Natural killer cell (primary cell): ENCODE measurements at regions not wholly inside any gene's neighbourhood (a gene's known extent, or its start where the extent isn't known, plus 50 kb on each side); places are given as distances from the start of the nearest gene placed in this dataset.

Experiments used
- ATAC-seq, 3 donors: fragments of 150-1000 bp in 2 of 3; fragments of 200-7000 bp in 1 of 3; cut with Tn5 transposase; 1 replicate in 1 of 3; 2 replicates in 2 of 3; pipeline ENCODE4 v1.10.0; 2021; ENCODE audit warnings: mild to moderate bottlenecking in 2 of 3, moderate library complexity in 2 of 3
- DNase-seq, 2 donors: peaks; one replicate each; pipeline versions ENCODE4 v3.0.0 to v3.0.0-alpha.2; 2013 to 2021; ENCODE audit warnings: mixed read lengths in 1 of 2
- H3K27ac ChIP-seq: one replicate; pipeline ENCODE4 v1.5.1; 2013; ENCODE audit warnings: mild to moderate bottlenecking, low read length
- H3K27me3 ChIP-seq: one replicate; pipeline ENCODE4 v1.6.1; 2013; ENCODE audit warnings: low read length; ENCODE audit not compliant: control insufficient read depth, insufficient read depth
- H3K36me3 ChIP-seq: one replicate; pipeline ENCODE4 v1.6.1; 2013; ENCODE audit warnings: low read length; ENCODE audit not compliant: control insufficient read depth, insufficient read depth
- H3K4me1 ChIP-seq: one replicate; pipeline ENCODE4 v1.6.1; 2013; ENCODE audit warnings: low read length; ENCODE audit not compliant: control insufficient read depth, insufficient read depth
- H3K4me3 ChIP-seq: one replicate; pipeline ENCODE4 v1.5.1; 2013; ENCODE audit warnings: low read length
- H3K9me3 ChIP-seq: one replicate; pipeline ENCODE4 v1.6.1; 2013; ENCODE audit warnings: low read length; ENCODE audit not compliant: control insufficient read depth, insufficient read depth
- H3K27ac Mint-ChIP-seq, 2 donors: one replicate each; pipeline ENCODE4 v1.8.0; 2022; ENCODE audit warnings: mild to moderate bottlenecking in 2 of 2, mixed read lengths in 2 of 2, moderate library complexity in 1 of 2
- H3K27me3 Mint-ChIP-seq, 2 donors: one replicate each; pipeline ENCODE4 v1.8.0; 2022; ENCODE audit warnings: low read depth in 2 of 2, mixed read lengths in 2 of 2
- H3K36me3 Mint-ChIP-seq: one replicate; pipeline ENCODE4 v1.8.0; 2022; ENCODE audit warnings: mixed read lengths
- H3K4me1 Mint-ChIP-seq, 2 donors: one replicate each; pipeline ENCODE4 v1.8.0; 2022; ENCODE audit warnings: mixed read lengths in 2 of 2
- H3K4me3 Mint-ChIP-seq: one replicate; pipeline ENCODE4 v1.8.0; 2022; ENCODE audit warnings: mild to moderate bottlenecking, moderate library complexity, mixed read lengths
- H3K9me3 Mint-ChIP-seq, 2 donors: one replicate each; pipeline ENCODE4 v1.8.0; 2022; ENCODE audit warnings: mixed read lengths in 2 of 2
- CTCF ChIP-seq: fragments of 200-600 bp; IDR thresholded peaks from one replicate; pipeline ENCODE4 v1.8.0; 2022; ENCODE audit warnings: antibody characterized with exemption
- WGBS: methylation state at CpG from one replicate; pipeline ENCODE4 v1.1.7; 2013; ENCODE audit warnings: missing lambda C conversion rate; ENCODE audit not compliant: insufficient coverage; 5-methylcytosine and 5-hydroxymethylcytosine counted together
- intact Hi-C: fragments of 100-400 bp; cut with micrococcal nuclease; formaldehyde crosslinking; loops from one replicate; pipeline ENCODE4 v1.14.2; 2022

- Mint-ChIP-seq H3K4me1 (no peaks in the 10 kb centered on the region), H3K27me3 (peaks cover 6 to 13% of the 10 kb centered on the region in 2 donors), H3K27ac (no peak overlapping the region), H3K36me3 (no peaks in the 10 kb centered on the region), H3K9me3 (no peaks in the 10 kb centered on the region), H3K4me3 (no peak overlapping the region)
- WGBS, result 71% methylated on average over 1 of the region's 6 CpGs
- DNase-seq, result no peak
- Histone ChIP-seq H3K27ac (no peak overlapping the region), H3K4me3 (no peak overlapping the region), H3K4me1 (no peaks in the 10 kb centered on the region), H3K36me3 (no peaks in the 10 kb centered on the region), H3K9me3 (no peaks in the 10 kb centered on the region), H3K27me3 (no peaks in the 10 kb centered on the region)
- TF ChIP-seq CTCF, result no peak
- no peak for ATAC-seq
- intact Hi-C loops, result no loop called here
Observed at GRCh38 chr22:27387561-27387960, 414.0 kb downstream of the MN1 start.

GRCh38 chr22:27388090-27388600 is 413.4 kb downstream of the MN1 start:
- 40% methylated on average over 3 of the region's 3 CpGs for WGBS
- no peaks in the 10 kb centered on the region for H3K9me3 ChIP-seq
- no peaks in the 10 kb centered on the region for H3K36me3 Mint-ChIP-seq
- no peak overlapping the region for H3K4me3 Mint-ChIP-seq
- peaks cover 6 to 13% of the 10 kb centered on the region in 2 donors for H3K27me3 Mint-ChIP-seq
- no peaks in the 10 kb centered on the region for H3K27me3 ChIP-seq
- H3K27ac Mint-ChIP-seq, result no peak overlapping the region
- no peaks in the 10 kb centered on the region for H3K4me1 ChIP-seq
- H3K9me3 Mint-ChIP-seq, result no peaks in the 10 kb centered on the region
- H3K36me3 ChIP-seq, result no peaks in the 10 kb centered on the region
- no peaks in the 10 kb centered on the region for H3K4me1 Mint-ChIP-seq
- no peak overlapping the region for H3K27ac ChIP-seq
- DNase-seq, result no peak
- H3K4me3 ChIP-seq, result no peak overlapping the region
- ATAC-seq, result no peak
- no peak for TF ChIP-seq CTCF
- intact Hi-C loops, result no loop called here

GRCh38 chr22:27389727-27390075 is 411.9 kb downstream of the MN1 start:
- Histone ChIP-seq H3K27me3 (no peaks in the 10 kb centered on the region), H3K9me3 (no peaks in the 10 kb centered on the region), H3K4me1 (no peaks in the 10 kb centered on the region), H3K4me3 (no peak overlapping the region), H3K27ac (no peak overlapping the region), H3K36me3 (no peaks in the 10 kb centered on the region)
- intact Hi-C loops, result no loop called here
- peaks cover 6 to 13% of the 10 kb centered on the region in 2 donors for H3K27me3 Mint-ChIP-seq
- no CpG with 5 or more reads among the region's 2 CpGs for WGBS
- H3K36me3 Mint-ChIP-seq, result no peaks in the 10 kb centered on the region
- ATAC-seq (no peak), DNase-seq (no peak)
- H3K27ac Mint-ChIP-seq, result no peak overlapping the region
- TF ChIP-seq CTCF, result no peak
- no peak overlapping the region for H3K4me3 Mint-ChIP-seq
- no peaks in the 10 kb centered on the region for H3K4me1 Mint-ChIP-seq
- H3K9me3 Mint-ChIP-seq, result peaks cover 0 to 1% of the 10 kb centered on the region in 2 donors

- H3K27ac Mint-ChIP-seq, result no peak overlapping the region
- intact Hi-C loops, result no loop called here
- ATAC-seq, result no peak
- Histone ChIP-seq H3K27me3 (no peaks in the 10 kb centered on the region), H3K4me1 (no peaks in the 10 kb centered on the region), H3K36me3 (no peaks in the 10 kb centered on the region), H3K27ac (no peak overlapping the region), H3K9me3 (no peaks in the 10 kb centered on the region), H3K4me3 (no peak overlapping the region)
- no peak overlapping the region for H3K4me3 Mint-ChIP-seq
- no peaks in the 10 kb centered on the region for H3K36me3 Mint-ChIP-seq
- no peaks in the 10 kb centered on the region for H3K4me1 Mint-ChIP-seq
- DNase-seq, result no peak
- TF ChIP-seq CTCF, result no peak
- H3K9me3 Mint-ChIP-seq, result peaks cover 0 to 5% of the 10 kb centered on the region in 2 donors
- WGBS, result 83% methylated on average over 6 of the region's 7 CpGs
- peaks cover 6 to 13% of the 10 kb centered on the region in 2 donors for H3K27me3 Mint-ChIP-seq
Observed at GRCh38 chr22:27391092-27391770, 410.3 kb downstream of the MN1 start.
